Nephron progenitor cell (in vitro differentiated cells): ENCODE measurements at regions not wholly inside any gene's neighbourhood (a gene's known extent, or its start where the extent isn't known, plus 50 kb on each side); places are given as distances from the start of the nearest gene placed in this dataset.

Experiments used
- DNase-seq: peaks from one replicate; pipeline ENCODE4 v3.0.0; 2021
- H3K27ac Mint-ChIP-seq: 2 replicates; pipeline ENCODE4 v1.8.0; 2021; ENCODE audit warnings: mild to moderate bottlenecking, moderate library complexity, mixed read lengths
- H3K27me3 Mint-ChIP-seq: 2 replicates; pipeline ENCODE4 v1.8.0; 2021; ENCODE audit warnings: mild to moderate bottlenecking, low read depth, mixed read lengths; ENCODE audit not compliant: poor library complexity
- H3K36me3 Mint-ChIP-seq: 2 replicates; pipeline ENCODE4 v1.8.0; 2021; ENCODE audit warnings: low read depth, mixed read lengths
- H3K4me1 Mint-ChIP-seq: 2 replicates; pipeline ENCODE4 v1.8.0; 2021; ENCODE audit warnings: mixed read lengths
- H3K4me3 Mint-ChIP-seq: 2 replicates; pipeline ENCODE4 v1.8.0; 2021; ENCODE audit warnings: mild to moderate bottlenecking, moderate library complexity, mixed read lengths
- H3K9me3 Mint-ChIP-seq: 2 replicates; pipeline ENCODE4 v1.8.0; 2021; ENCODE audit warnings: mild to moderate bottlenecking, moderate library complexity, mixed read lengths
- TF ChIP-seq, protein P1 (sequence below): fragments of 200-600 bp; sonication (generic); IDR thresholded peaks from 2 replicates; pipeline ENCODE4 v1.5.0; 2021; ENCODE audit warnings: antibody characterized with exemption

DNA sequence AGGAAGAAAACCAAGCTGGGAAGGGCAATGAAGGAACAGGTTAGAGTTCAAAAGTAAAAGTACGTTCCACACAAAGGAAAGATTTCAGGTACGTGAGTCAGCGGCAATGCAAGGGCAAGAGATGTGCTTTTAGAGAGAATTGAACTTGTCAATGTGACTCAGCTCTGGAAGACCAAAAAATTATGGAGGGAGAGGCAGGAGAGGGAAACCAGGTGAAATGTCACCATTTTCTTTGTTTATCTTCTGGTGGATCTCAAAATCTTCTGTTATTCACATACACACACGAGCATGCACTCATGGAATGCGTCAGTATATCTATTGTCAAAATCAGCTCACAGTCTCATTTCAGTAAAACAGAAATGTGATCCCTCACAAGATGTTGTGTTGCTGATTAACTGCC lies 148.8 kb upstream of the RFX3 start:
- Mint-ChIP-seq H3K27ac (no peak overlapping the region), H3K9me3 (no peaks in the 10 kb centered on the region)

DNA sequence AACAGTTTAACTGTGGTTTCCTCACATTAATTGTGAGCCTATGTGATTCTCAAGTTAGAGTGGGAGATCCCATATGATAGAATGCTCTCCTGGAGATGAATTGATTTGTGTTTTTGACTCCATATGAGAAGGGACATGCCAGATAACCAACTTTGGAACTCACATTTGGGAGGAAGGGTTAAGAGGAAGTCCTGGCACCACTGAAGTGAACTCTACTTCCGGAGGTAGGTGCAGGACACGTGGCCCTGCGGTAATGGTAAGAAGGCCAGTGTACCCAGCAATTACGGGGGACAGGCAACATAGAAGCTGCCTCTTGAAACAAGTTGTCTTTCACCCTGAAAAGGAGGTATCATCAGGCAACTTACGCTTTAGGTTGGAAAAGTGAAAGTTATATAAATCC lies 146.6 kb upstream of the RFX3 start:
- Mint-ChIP-seq H3K4me3 (no peak overlapping the region), H3K27me3 (no peaks in the 10 kb centered on the region), H3K36me3 (peaks cover 5% of the 10 kb centered on the region), H3K27ac (no peak overlapping the region), H3K9me3 (no peaks in the 10 kb centered on the region), H3K4me1 (peaks cover 4% of the 10 kb centered on the region)
- TF ChIP-seq, protein P1, sequence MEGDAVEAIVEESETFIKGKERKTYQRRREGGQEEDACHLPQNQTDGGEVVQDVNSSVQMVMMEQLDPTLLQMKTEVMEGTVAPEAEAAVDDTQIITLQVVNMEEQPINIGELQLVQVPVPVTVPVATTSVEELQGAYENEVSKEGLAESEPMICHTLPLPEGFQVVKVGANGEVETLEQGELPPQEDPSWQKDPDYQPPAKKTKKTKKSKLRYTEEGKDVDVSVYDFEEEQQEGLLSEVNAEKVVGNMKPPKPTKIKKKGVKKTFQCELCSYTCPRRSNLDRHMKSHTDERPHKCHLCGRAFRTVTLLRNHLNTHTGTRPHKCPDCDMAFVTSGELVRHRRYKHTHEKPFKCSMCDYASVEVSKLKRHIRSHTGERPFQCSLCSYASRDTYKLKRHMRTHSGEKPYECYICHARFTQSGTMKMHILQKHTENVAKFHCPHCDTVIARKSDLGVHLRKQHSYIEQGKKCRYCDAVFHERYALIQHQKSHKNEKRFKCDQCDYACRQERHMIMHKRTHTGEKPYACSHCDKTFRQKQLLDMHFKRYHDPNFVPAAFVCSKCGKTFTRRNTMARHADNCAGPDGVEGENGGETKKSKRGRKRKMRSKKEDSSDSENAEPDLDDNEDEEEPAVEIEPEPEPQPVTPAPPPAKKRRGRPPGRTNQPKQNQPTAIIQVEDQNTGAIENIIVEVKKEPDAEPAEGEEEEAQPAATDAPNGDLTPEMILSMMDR, result no peak
- no peak for DNase-seq

More for the DNA sequence above, 148.8 kb upstream of the RFX3 start:
- H3K4me3 Mint-ChIP-seq, result no peak overlapping the region
- peaks cover 4% of the 10 kb centered on the region for H3K4me1 Mint-ChIP-seq
- peaks cover 5% of the 10 kb centered on the region for H3K36me3 Mint-ChIP-seq
- no peaks in the 10 kb centered on the region for H3K27me3 Mint-ChIP-seq
- no peak for DNase-seq
- TF ChIP-seq, protein P1, result no peak

GRCh38 chr9:3664044-3664443 lies 138.2 kb upstream of the RFX3 start:
- Mint-ChIP-seq H3K27ac (no peak overlapping the region), H3K27me3 (no peaks in the 10 kb centered on the region), H3K9me3 (no peaks in the 10 kb centered on the region), H3K4me3 (no peak overlapping the region), H3K36me3 (no peaks in the 10 kb centered on the region), H3K4me1 (peaks cover 38% of the 10 kb centered on the region)
- TF ChIP-seq, protein P1, result no peak
- DNase-seq, result no peak

GRCh38 chr9:3662671-3663070 lies 136.9 kb upstream of the RFX3 start:
- no peaks in the 10 kb centered on the region for H3K9me3 Mint-ChIP-seq

DNA sequence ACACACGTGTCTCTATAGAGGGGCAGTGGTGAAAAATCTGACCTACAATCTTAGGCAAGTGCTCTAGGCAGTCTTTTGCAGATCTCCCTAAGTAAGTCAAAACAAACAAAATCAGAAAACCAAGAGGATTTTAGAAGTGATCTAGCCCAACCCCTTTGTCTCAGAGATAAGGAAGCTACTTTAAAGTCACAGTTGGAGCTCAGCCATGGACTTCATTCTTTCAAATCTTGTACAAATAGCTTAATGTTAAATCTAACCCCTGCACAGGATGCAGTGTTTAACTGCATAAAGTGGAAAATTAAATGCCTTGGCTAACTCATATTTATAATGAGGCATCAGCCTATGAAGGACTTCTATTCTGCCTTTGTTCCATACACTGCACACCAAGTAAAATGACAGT lies 135.1 kb upstream of the RFX3 start:
- Mint-ChIP-seq H3K4me3 (no peak overlapping the region), H3K9me3 (no peaks in the 10 kb centered on the region), H3K27ac (no peak overlapping the region), H3K4me1 (peaks cover 29% of the 10 kb centered on the region), H3K27me3 (no peaks in the 10 kb centered on the region), H3K36me3 (no peaks in the 10 kb centered on the region)
- TF ChIP-seq, protein P1, result no peak
- DNase-seq, result no peak

More at GRCh38 chr9:3662671-3663070, 136.9 kb upstream of the RFX3 start:
- Mint-ChIP-seq H3K27me3 (no peaks in the 10 kb centered on the region), H3K4me1 (peaks cover 38% of the 10 kb centered on the region), H3K4me3 (no peak overlapping the region), H3K36me3 (no peaks in the 10 kb centered on the region), H3K27ac (no peak overlapping the region)
- TF ChIP-seq, protein P1, result no peak
- DNase-seq, result no peak

GRCh38 chr9:3659647-3660046 lies 133.8 kb upstream of the RFX3 start:
- Mint-ChIP-seq H3K4me3 (no peak overlapping the region), H3K36me3 (no peaks in the 10 kb centered on the region), H3K27ac (no peak overlapping the region), H3K4me1 (peaks cover 23% of the 10 kb centered on the region), H3K9me3 (no peaks in the 10 kb centered on the region), H3K27me3 (no peaks in the 10 kb centered on the region)
- TF ChIP-seq, protein P1, result no peak
- DNase-seq, result no peak
